ELR (cell line): ENCODE measurements at regions not wholly inside any gene's neighbourhood (a gene's known extent, or its start where the extent isn't known, plus 50 kb on each side); places are given as distances from the start of the nearest gene placed in this dataset.
"Not testable (repeated sequence)": the region's sequence is repeated elsewhere in the genome, so short reads cannot be mapped to it uniquely, and the experiment has no call there.

Experiments
- DNase-seq: peaks from one replicate; pipeline ENCODE4 v3.0.0-alpha.2; 2015; ENCODE audit warnings: low read depth

- DNase-seq, result no peak
These were observed 628.0 kb downstream of the TMEM114 start for GRCh38 chr16:7962091-7962879.

GRCh38 chr16:7957151-7957550 is 624.5 kb downstream of the RBFOX1 start:
- DNase-seq, result no peak

- no peak for DNase-seq
These were observed 620.7 kb downstream of the RBFOX1 start for GRCh38 chr16:7953360-7953759.

GRCh38 chr16:7946142-7946541 is 613.5 kb downstream of the RBFOX1 start:
- DNase-seq, result no peak

- no peak for DNase-seq
These were observed 605.5 kb downstream of the RBFOX1 start for GRCh38 chr16:7938175-7938574.

- DNase-seq, result no peak
These were observed 588.7 kb downstream of the RBFOX1 start for GRCh38 chr16:7921345-7921744.

GRCh38 chr16:7919782-7920181 is 587.1 kb downstream of the RBFOX1 start:
- DNase-seq, result no peak

- no peak for DNase-seq
These were observed 582.1 kb downstream of the RBFOX1 start for GRCh38 chr16:7914748-7915147.

GRCh38 chr16:7912132-7912531 is 579.5 kb downstream of the RBFOX1 start:
- no peak for DNase-seq

- DNase-seq, result no peak
These were observed 577.5 kb downstream of the RBFOX1 start for GRCh38 chr16:7910116-7910515.

- no peak for DNase-seq
These were observed 555.8 kb downstream of the RBFOX1 start for GRCh38 chr16:7888411-7888810.

GRCh38 chr16:7887316-7887715 is 554.7 kb downstream of the RBFOX1 start:
- no peak for DNase-seq

- no peak for DNase-seq
These were observed 539.3 kb downstream of the RBFOX1 start for GRCh38 chr16:7871979-7872378.

- DNase-seq, result no peak
These were observed 538.7 kb downstream of the RBFOX1 start for GRCh38 chr16:7871371-7871770.

GRCh38 chr16:7867831-7868230 is 535.2 kb downstream of the RBFOX1 start:
- no peak for DNase-seq

GRCh38 chr16:7866144-7866543 is 533.5 kb downstream of the RBFOX1 start:
- DNase-seq, result no peak

- not testable (repeated sequence) for DNase-seq
These were observed 532.7 kb downstream of the RBFOX1 start for GRCh38 chr16:7865393-7865792.

- DNase-seq, result no peak
These were observed 529.4 kb downstream of the RBFOX1 start for GRCh38 chr16:7861891-7862582.

GRCh38 chr16:7853197-7853596 is 520.6 kb downstream of the RBFOX1 start:
- DNase-seq, result no peak

- DNase-seq, result no peak
These were observed 517.2 kb downstream of the RBFOX1 start for GRCh38 chr16:7849841-7850240.

GRCh38 chr16:7843261-7843660 is 510.6 kb downstream of the RBFOX1 start:
- DNase-seq, result no peak

- no peak for DNase-seq
These were observed 506.9 kb downstream of the RBFOX1 start for GRCh38 chr16:7839568-7839967.

- no peak for DNase-seq
These were observed 502.3 kb downstream of the RBFOX1 start for GRCh38 chr16:7834771-7835431.
